WTC11 (cell line): ENCODE measurements at regions not wholly inside any gene's neighbourhood (a gene's known extent, or its start where the extent isn't known, plus 50 kb on each side); places are given as distances from the start of the nearest gene placed in this dataset.

Experiments
- ATF3 ChIP-seq: sonication (generic); formaldehyde crosslinking; conservative IDR thresholded peaks from 2 replicates; pipeline ENCODE4 v1.8.1; 2022; ENCODE audit warnings: mild to moderate bottlenecking, missing genetic modification reagents
- CREM ChIP-seq: sonication (generic); formaldehyde crosslinking; IDR thresholded peaks from 2 replicates; pipeline ENCODE4 v1.8.1; 2022; ENCODE audit warnings: mild to moderate bottlenecking, missing genetic modification reagents, moderate library complexity
- CTCF ChIP-seq: fragments of 200-600 bp; IDR thresholded peaks from 2 replicates; pipeline ENCODE4 v1.8.0; 2022; ENCODE audit warnings: antibody characterized with exemption
- FOXP4 ChIP-seq: sonication (generic); formaldehyde crosslinking; IDR thresholded peaks from 2 replicates; pipeline ENCODE4 v1.8.0; 2022; ENCODE audit warnings: mild to moderate bottlenecking, missing genetic modification reagents
- GRHL2 ChIP-seq: fragments of 250-450 bp; sonication (Bioruptor Pico); IDR thresholded peaks from 2 replicates; pipeline ENCODE4 v1.8.0; 2022; ENCODE audit warnings: mild to moderate bottlenecking, moderate library complexity; ENCODE audit not compliant: insufficient replicate concordance, severe bottlenecking
- SP1 ChIP-seq: sonication (generic); formaldehyde crosslinking; conservative IDR thresholded peaks from 2 replicates; pipeline ENCODE4 v1.8.1; 2022; ENCODE audit warnings: missing genetic modification reagents
- USF1 ChIP-seq: sonication (generic); formaldehyde crosslinking; IDR thresholded peaks from 2 replicates; pipeline ENCODE4 v1.8.0; 2022; ENCODE audit warnings: mild to moderate bottlenecking, missing genetic modification reagents
- TF ChIP-seq, protein P1 (sequence below): sonication (generic); formaldehyde crosslinking; IDR thresholded peaks from 2 replicates; pipeline ENCODE4 v1.8.1; 2023; ENCODE audit warnings: mild to moderate bottlenecking, missing genetic modification reagents, moderate library complexity
- TF ChIP-seq, protein P2 (sequence below): sonication (generic); formaldehyde crosslinking; IDR thresholded peaks from 2 replicates; pipeline ENCODE4 v1.8.0; 2023; ENCODE audit warnings: missing genetic modification reagents, mild to moderate bottlenecking, borderline replicate concordance

DNA sequence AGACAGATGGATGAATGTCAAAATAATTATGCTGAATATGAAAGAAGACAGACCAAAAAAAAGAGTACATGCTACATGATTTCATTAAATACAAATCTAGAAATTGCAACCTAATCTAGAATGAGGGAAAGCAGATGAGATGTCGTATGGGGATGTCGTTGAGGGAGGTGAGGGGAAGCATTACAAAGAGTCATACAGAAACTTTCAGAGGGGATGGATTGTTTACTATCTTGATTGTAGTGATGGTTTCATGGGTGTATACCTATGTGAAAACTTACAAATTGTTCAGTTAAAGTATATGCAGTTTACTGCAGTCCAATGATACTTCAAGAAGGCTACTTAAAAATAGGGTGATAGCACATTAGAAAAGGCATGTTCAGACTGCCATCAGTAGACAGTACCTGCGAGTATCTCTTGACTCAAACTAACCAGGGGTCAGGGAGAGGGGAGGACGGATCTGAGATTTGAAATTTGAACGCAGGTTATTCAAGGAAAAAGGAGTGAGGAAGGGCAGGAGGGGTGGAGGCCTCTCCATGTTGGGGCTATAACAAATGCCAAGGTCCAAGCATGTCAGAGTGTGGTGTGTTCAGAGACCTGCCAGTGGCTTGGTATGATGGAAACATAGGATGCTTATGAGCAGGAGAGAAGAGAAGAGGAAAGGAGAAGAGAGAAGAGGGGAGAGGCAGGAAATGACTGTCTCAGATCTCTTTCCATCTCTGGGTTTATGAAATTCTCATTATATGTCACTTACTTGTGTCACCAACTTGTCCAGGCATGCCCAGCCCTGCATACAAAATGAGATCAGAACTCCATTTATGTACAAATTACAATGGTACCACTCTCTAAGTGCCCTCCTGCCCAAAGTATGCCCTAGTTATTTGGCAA is 257.3 kb upstream of the CXCR4 start:
- no peak for TF ChIP-seq CREM
- TF ChIP-seq, protein P1, sequence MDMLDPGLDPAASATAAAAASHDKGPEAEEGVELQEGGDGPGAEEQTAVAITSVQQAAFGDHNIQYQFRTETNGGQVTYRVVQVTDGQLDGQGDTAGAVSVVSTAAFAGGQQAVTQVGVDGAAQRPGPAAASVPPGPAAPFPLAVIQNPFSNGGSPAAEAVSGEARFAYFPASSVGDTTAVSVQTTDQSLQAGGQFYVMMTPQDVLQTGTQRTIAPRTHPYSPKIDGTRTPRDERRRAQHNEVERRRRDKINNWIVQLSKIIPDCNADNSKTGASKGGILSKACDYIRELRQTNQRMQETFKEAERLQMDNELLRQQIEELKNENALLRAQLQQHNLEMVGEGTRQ (CRISPR knock-in tag), result no peak
- TF ChIP-seq GRHL2 (CRISPR knock-in tag), result no peak
- no peak for TF ChIP-seq FOXP4
- TF ChIP-seq, protein P2, sequence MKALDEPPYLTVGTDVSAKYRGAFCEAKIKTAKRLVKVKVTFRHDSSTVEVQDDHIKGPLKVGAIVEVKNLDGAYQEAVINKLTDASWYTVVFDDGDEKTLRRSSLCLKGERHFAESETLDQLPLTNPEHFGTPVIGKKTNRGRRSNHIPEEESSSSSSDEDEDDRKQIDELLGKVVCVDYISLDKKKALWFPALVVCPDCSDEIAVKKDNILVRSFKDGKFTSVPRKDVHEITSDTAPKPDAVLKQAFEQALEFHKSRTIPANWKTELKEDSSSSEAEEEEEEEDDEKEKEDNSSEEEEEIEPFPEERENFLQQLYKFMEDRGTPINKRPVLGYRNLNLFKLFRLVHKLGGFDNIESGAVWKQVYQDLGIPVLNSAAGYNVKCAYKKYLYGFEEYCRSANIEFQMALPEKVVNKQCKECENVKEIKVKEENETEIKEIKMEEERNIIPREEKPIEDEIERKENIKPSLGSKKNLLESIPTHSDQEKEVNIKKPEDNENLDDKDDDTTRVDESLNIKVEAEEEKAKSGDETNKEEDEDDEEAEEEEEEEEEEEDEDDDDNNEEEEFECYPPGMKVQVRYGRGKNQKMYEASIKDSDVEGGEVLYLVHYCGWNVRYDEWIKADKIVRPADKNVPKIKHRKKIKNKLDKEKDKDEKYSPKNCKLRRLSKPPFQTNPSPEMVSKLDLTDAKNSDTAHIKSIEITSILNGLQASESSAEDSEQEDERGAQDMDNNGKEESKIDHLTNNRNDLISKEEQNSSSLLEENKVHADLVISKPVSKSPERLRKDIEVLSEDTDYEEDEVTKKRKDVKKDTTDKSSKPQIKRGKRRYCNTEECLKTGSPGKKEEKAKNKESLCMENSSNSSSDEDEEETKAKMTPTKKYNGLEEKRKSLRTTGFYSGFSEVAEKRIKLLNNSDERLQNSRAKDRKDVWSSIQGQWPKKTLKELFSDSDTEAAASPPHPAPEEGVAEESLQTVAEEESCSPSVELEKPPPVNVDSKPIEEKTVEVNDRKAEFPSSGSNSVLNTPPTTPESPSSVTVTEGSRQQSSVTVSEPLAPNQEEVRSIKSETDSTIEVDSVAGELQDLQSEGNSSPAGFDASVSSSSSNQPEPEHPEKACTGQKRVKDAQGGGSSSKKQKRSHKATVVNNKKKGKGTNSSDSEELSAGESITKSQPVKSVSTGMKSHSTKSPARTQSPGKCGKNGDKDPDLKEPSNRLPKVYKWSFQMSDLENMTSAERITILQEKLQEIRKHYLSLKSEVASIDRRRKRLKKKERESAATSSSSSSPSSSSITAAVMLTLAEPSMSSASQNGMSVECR (CRISPR knock-in tag), result no peak
- TF ChIP-seq SP1, result no peak
- TF ChIP-seq ATF3 (CRISPR knock-in tag), result no peak
- no peak for TF ChIP-seq CTCF
- no peak for TF ChIP-seq USF1 (CRISPR knock-in tag)
